Globus pallidus (tissue), 1 donor: ENCODE measurements at regions not wholly inside any gene's neighbourhood (a gene's known extent, or its start where the extent isn't known, plus 50 kb on each side); places are given as distances from the start of the nearest gene placed in this dataset.
A peak's percentile ranks its signal among the peaks of the same experiment; 100 is the strongest.

Experiments used
- DNase-seq: peaks from one replicate; pipeline ENCODE4 v3.0.0-alpha.2; 2015; ENCODE audit warnings: low spot score

GRCh38 chrX:131779306-131779705 is 235.4 kb downstream of the OR13H1 start:
- DNase-seq: no peak

GRCh38 chrX:131779741-131780140 is 235.9 kb downstream of the OR13H1 start:
- no peak for DNase-seq

GRCh38 chrX:131782646-131783045 is 238.8 kb downstream of the OR13H1 start:
- DNase-seq: no peak

- no peak for DNase-seq
Observed at GRCh38 chrX:131783555-131784308, 239.4 kb upstream of the STK26 start.

GRCh38 chrX:131789664-131790063 is 233.4 kb upstream of the STK26 start:
- DNase-seq: no peak

- DNase-seq: no peak
Observed at GRCh38 chrX:131791608-131792355, 231.3 kb upstream of the STK26 start.

GRCh38 chrX:131792356-131792749 is 230.7 kb upstream of the STK26 start:
- DNase-seq: no peak

GRCh38 chrX:131792789-131793462 is 230.2 kb upstream of the STK26 start:
- peak; percentile 2 for DNase-seq

- DNase-seq: no peak
Observed at GRCh38 chrX:131795442-131796229, 227.5 kb upstream of the STK26 start.

- DNase-seq: no peak
Observed at GRCh38 chrX:131801066-131801465, 222.0 kb upstream of the STK26 start.

- no peak for DNase-seq
Observed at GRCh38 chrX:131801911-131802310, 221.2 kb upstream of the STK26 start.

GRCh38 chrX:131802836-131803626 is 220.1 kb upstream of the STK26 start:
- no peak for DNase-seq

- DNase-seq: peak; percentile 60
Observed at GRCh38 chrX:131812847-131813825, 210.0 kb upstream of the STK26 start.

- peak; percentile 78 for DNase-seq
Observed at GRCh38 chrX:131816551-131817136, 206.5 kb upstream of the STK26 start.

GRCh38 chrX:131818297-131818936 is 204.7 kb upstream of the STK26 start:
- DNase-seq: no peak

GRCh38 chrX:131821945-131822622 is 201.0 kb upstream of the STK26 start:
- DNase-seq: no peak

GRCh38 chrX:131826572-131826971 is 196.5 kb upstream of the STK26 start:
- DNase-seq: no peak

GRCh38 chrX:131827935-131828334 is 195.2 kb upstream of the STK26 start:
- DNase-seq: peak; percentile 26

GRCh38 chrX:131828482-131828881 is 194.6 kb upstream of the STK26 start:
- DNase-seq: no peak
